ENCODE measurements at regions not wholly inside any gene's neighbourhood (a gene's known extent, or its start where the extent isn't known, plus 50 kb on each side); places are given as distances from the start of the nearest gene placed in this dataset.

GRCh38 chr6:60991427-60992028, 1294.5 kb downstream of the KHDRBS2 start:
- Histone ChIP-seq H4K20me1 (ENCODE audit: insufficient read depth) (no peaks in the 10 kb centered on the region), H3K27ac (ENCODE audit: low read depth, low read length) (no peak overlapping the region), H3K27me3 (ENCODE audit: insufficient read depth, low read length) (no peaks in the 10 kb centered on the region), H3K79me2 (ENCODE audit: insufficient read depth, low read length) (no peaks in the 10 kb centered on the region), H3K4me3 (replicated peaks in 1 of 2; ENCODE audit: low read depth in 1 of 2, low read length in 2 of 2) (no peak overlapping the region), H3K36me3 (ENCODE audit: control insufficient read depth in 1 of 2, insufficient read depth in 2 of 2, low read length in 2 of 2) (no peaks in the 10 kb centered on the region), H3K9me2 (ENCODE audit: insufficient read depth) (no peaks in the 10 kb centered on the region), H3K4me1 (ENCODE audit: control insufficient read depth in 1 of 2, insufficient read depth in 2 of 2, low read length in 2 of 2) (no peaks in the 10 kb centered on the region), H3K4me2 (ENCODE audit: low read length) (no peak overlapping the region), H3K9ac (ENCODE audit: low read length) (no peak overlapping the region), H2AFZ (ENCODE audit: low read depth, low read length, poor library complexity, severe bottlenecking) (no peak overlapping the region), H3K9me3 (ENCODE audit: control insufficient read depth in 1 of 2, insufficient read depth in 1 of 2, low read depth in 1 of 2, low read length in 2 of 2) (peaks cover 0 to 9% of the 10 kb centered on the region in 2 experiments; a peak in 1 of 4 replicates)
- DNase-seq (ENCODE audit: low read depth, low spot score) (no peak), ATAC-seq (no peak)
- TF ChIP-seq POLR2AphosphoS5 (IDR thresholded peaks at IDR 0.05; ENCODE audit: low read depth, low read length) (no peak), EZH2phosphoT487 (IDR thresholded peaks at IDR 0.05; ENCODE audit: borderline replicate concordance) (no peak), ELF1 (IDR thresholded peaks at IDR 0.05; ENCODE audit: borderline replicate concordance, low read depth) (no peak), RAD21 (IDR thresholded peaks at IDR 0.05; ENCODE audit: low read depth) (no peak), SIN3A (IDR thresholded peaks at IDR 0.05; ENCODE audit: low read depth) (no peak), ZNF274 (IDR thresholded peaks at IDR 0.05; ENCODE audit: low read depth, low read length) (no peak), MAX (IDR thresholded peaks at IDR 0.05) (no peak), SRF (IDR thresholded peaks at IDR 0.05; ENCODE audit: low read depth) (no peak), ATF3 (IDR thresholded peaks at IDR 0.05) (no peak)
- POLR2A ChIA-PET, result no interaction called here
- CTCF ChIA-PET, result no interaction called here
- RAD21 ChIA-PET (ENCODE audit: low non-redundant PET in 1 of 2, low total read pairs in 2 of 2, uncharacterized antibody in 2 of 2, unreplicated experiment in 2 of 2), result no interaction called here
- intact Hi-C loops (cut with micrococcal nuclease), result no loop called here
- no TSS peak for BruUV-seq (replicated peaks)

GRCh38 chr6:60952500-60952899, 1333.5 kb downstream of the KHDRBS2 start:
- Histone ChIP-seq H3K79me2 (ENCODE audit: insufficient read depth, low read length) (no peaks in the 10 kb centered on the region), H3K27me3 (ENCODE audit: insufficient read depth, low read length) (no peaks in the 10 kb centered on the region), H3K9ac (ENCODE audit: low read length) (no peak overlapping the region), H3K4me2 (ENCODE audit: low read length) (no peak overlapping the region), H3K9me2 (ENCODE audit: insufficient read depth) (no peaks in the 10 kb centered on the region), H2AFZ (ENCODE audit: low read depth, low read length, poor library complexity, severe bottlenecking) (no peak overlapping the region), H4K20me1 (ENCODE audit: insufficient read depth) (no peaks in the 10 kb centered on the region), H3K36me3 (ENCODE audit: control insufficient read depth in 1 of 2, insufficient read depth in 2 of 2, low read length in 2 of 2) (no peaks in the 10 kb centered on the region), H3K27ac (ENCODE audit: low read depth, low read length) (no peak overlapping the region), H3K9me3 (ENCODE audit: control insufficient read depth in 1 of 2, insufficient read depth in 1 of 2, low read depth in 1 of 2, low read length in 2 of 2) (no peaks in the 10 kb centered on the region; a peak in 1 of 4 replicates), H3K4me3 (replicated peaks in 1 of 2; ENCODE audit: low read depth in 1 of 2, low read length in 2 of 2) (no peak overlapping the region), H3K4me1 (ENCODE audit: control insufficient read depth in 1 of 2, insufficient read depth in 2 of 2, low read length in 2 of 2) (no peaks in the 10 kb centered on the region)
- intact Hi-C loops (cut with micrococcal nuclease), result no loop called here
- TF ChIP-seq EGR1 (IDR thresholded peaks at IDR 0.05; ENCODE audit: low read depth) (no peak), EZH2 (IDR thresholded peaks at IDR 0.05) (no peak), REST (IDR thresholded peaks at IDR 0.05; ENCODE audit: low read depth) (no peak)
- DNase-seq (ENCODE audit: low read depth, low spot score) (no peak), ATAC-seq (no peak)
- POLR2A ChIA-PET, result no interaction called here
- BruUV-seq (replicated peaks), result no TSS peak
- CTCF ChIA-PET, result no interaction called here
- RAD21 ChIA-PET (ENCODE audit: low non-redundant PET in 1 of 2, low total read pairs in 2 of 2, uncharacterized antibody in 2 of 2, unreplicated experiment in 2 of 2), result no interaction called here

All from HCT116 (cell line).